AG10803 (cell line): ENCODE measurements at regions not wholly inside any gene's neighbourhood (a gene's known extent, or its start where the extent isn't known, plus 50 kb on each side); places are given as distances from the start of the nearest gene placed in this dataset.

Experiments
- DNase-seq: peaks from one replicate; pipeline ENCODE4 v3.0.0; 2010; ENCODE audit warnings: low read depth
- H3K4me3 ChIP-seq: 2 replicates; pipeline ENCODE4 v1.5.1; 2011; ENCODE audit warnings: mild to moderate bottlenecking, low read length, control low read depth
- CTCF ChIP-seq: conservative IDR thresholded peaks from 2 replicates; pipeline ENCODE4 v1.5.1; 2011; ENCODE audit warnings: mild to moderate bottlenecking, low read length, control low read depth, inconsistent platforms

- no peak overlapping the region for H3K4me3 ChIP-seq
- no peak for DNase-seq
- TF ChIP-seq CTCF, result no peak
Observed at GRCh38 chr15:56519000-56519399, 54.1 kb upstream of the MNS1 start.
